ENCODE measurements at regions not wholly inside any gene's neighbourhood (a gene's known extent, or its start where the extent isn't known, plus 50 kb on each side); places are given as distances from the start of the nearest gene placed in this dataset.
A peak's percentile ranks its signal among the peaks of the same experiment; 100 is the strongest.

DNA sequence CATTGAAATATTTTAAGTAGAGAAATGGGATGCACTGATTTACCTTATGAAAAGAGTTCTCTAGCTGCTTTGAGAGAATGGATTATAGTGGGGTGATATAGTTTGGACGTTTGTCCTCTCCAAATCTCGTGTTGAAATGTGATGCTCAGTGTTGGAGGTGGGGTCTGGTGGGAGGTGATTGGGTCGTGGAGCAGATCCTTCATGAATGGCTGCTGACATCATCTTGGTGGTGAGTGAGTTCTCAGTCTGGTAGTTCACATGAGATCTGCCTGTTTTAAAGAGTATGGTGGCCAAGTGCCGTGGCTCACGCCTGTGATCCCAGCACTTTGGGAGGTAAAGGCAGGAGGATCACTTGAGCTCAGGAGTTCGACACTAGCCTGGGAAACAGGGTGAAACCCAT is 58.7 kb upstream of the SH3RF3 start:
- no peak for DNase-seq

DNA sequence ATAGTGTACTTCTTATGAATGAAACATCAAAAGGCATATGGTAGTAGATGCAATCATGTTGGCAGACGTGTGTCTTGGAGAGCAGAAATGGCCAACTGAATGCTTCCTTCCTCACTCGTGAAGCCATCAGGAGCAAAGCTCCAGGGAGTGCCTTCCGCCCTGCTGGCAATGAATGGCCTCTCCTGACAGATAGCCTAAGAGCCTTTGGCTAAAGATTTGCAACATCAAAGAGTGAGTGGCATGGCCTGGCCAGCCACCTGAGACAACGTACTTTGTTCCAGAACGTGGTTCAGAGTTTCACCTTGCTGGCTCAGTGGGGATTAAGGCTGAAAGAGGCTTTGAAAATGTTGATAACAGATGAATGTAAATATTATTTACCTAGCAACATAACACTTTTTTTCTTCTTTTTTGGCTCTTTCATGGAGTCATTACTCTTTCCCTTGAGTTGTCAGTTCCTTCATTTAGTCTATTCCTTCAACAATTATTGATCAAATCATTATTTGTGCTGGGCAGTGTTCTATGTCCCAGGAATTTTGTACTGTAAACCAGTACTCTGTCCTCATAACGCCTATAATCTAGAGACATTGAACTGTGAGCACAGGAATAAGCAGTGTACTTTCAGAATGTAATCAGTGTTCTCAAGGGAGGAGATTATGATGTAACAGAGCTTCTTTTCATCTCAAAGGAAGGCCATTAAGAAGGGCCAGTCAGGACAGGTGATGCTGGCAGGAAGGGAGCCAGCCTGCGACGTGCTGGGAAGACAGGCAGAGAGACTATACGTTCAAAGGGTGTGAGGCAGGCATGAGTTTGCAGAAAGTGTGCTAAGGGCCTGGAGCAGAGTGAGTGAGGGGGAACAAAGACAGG is 59.4 kb upstream of the SH3RF3 start:
- DNase-seq, result peak; percentile 9

DNA sequence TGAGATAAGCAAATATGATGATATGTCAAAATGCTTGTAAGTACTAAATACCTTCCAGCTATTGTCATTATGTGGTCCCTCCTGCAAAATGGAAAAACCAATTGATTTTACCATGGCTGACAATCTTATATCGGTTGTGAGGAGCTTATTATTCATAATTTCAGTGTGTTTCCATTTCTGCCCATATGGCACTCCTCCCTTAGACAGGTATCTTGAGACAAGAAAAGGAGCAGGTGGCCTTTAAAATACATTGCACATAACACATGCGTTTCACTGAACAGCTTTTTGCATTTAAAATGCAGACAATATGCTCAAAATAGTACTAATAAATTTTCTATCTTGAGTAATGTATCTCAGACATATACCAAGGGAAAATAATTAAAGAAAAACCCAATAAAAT is 60.2 kb upstream of the SH3RF3 start:
- no peak for DNase-seq

DNA sequence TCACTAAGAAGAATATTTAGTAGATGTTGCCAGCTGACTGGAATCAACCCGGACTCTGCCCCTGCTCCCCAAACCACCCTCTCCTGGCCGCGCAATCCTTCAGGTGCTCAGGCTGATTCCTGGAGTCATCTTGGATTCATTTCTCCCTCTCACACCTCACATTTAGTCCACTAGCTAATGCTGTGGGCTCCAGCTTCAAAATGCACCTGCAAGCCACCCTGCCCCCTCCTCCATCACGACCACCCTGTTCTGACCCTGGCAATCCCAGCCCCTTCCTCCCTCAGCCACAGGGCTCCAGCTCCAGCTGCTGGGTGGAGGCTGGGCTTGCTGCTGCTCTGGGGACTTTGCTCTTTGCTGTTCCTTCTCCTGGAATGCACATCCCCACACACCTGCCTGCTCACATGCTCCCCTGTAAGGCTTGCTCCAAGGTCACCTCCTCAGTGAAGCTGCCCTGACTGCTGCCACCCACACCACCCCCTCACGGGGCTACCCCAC is 61.3 kb upstream of the SH3RF3 start:
- no peak for DNase-seq

DNA sequence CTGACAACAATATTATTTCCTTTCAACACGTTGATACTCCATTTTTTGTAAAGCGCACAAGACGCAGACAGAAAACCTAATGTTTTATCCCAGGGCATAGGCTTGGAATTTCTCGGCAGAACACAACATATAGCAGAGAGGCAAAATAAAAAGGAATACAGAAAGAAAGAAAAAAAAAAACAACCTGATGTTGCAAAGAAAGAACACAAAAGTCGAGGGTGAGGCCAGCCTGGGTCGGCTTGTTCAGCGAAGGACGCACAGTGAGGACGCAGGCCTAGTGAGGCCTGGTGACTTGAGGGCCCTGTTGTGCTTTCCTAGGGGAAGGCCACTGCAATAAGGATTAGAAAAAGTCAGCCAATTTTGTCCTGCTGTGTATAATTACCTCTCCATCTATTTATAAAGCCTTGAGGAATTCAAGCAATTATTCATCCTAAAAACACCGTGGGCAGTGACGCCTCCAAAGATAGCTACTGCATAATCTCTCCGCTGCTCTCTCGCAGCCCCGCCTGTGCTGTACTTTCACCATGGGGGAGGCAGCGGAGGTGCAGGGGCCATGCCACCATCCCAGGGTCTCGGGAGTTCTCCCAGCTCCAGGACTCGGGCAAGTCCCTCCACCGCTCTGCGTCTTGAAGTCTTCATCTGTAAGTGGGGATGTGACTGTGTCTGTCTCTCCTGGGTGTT is 61.9 kb upstream of the SH3RF3 start:
- peak; percentile 16 for DNase-seq

DNA sequence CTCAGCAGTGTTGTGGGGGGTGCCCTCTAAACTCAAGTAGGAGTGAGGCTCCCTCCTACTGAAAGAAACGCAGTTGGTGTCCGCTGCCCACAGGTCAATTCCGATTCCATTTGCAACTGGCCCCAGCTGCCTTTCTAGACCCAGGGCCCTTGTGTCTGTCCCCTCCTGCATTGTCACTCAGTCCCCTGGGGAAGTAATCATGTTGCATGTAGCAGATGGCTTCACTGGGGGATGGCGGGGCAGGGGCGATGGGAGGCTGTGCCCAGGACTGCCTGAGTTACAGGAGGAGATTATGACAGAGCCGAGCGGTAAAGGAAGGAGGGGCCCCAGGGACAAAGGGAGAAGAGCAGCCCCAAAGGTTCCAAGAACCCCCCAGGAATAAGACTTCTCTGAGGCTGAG is 62.5 kb upstream of the SH3RF3 start:
- peak; percentile 0 for DNase-seq

DNA sequence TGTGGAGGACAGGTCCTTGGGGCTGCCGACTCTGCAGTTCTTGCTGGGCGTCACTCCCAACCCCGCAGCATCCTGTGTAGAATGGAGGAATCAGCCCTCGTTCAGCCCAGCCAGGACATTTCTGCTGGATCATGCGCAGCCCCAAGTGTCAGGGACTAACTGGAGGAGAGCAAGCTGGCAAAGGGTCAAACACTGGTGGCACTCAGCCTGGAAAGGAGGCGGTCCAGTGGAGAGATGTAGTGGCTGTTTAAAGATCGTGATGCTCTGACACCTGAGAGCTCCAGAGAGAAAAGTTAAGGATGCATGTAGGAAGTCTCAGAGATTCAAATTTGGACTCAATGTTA is 63.6 kb upstream of the SH3RF3 start:
- DNase-seq, result no peak

DNA sequence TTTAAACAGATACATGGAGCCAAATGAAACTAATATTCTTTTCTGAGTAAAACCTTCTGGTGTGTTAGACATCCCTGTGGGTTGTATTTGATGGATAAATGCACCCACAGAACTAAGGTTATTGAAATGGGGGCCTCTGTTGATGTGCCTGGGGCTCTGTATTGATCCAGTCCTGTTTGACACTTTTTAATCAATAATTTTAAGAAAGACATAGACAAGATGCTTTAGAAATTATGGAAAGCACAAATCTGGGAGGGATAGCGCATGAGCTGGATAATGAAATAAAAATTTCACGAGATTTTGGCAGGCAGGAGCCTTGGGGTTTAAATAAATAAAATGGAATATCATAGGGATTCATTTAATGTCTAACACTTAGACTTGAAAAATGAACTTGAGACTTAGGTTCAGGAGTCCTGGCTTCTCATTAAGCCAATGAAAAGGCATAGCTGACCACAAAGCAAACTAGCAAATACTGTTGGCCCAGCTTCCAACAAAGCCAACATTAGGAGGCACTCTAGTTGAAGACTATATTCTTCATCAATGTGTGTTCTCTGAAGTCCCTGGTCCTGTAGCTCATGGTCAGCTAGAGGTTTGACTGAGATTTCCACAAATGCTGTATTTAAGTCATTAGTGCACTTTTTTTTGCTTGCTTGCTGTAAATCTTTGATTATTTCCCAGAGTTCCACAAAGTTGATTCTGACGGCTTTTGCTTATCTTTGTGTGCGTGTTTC is 64.2 kb upstream of the SH3RF3 start:
- no peak for DNase-seq

DNA sequence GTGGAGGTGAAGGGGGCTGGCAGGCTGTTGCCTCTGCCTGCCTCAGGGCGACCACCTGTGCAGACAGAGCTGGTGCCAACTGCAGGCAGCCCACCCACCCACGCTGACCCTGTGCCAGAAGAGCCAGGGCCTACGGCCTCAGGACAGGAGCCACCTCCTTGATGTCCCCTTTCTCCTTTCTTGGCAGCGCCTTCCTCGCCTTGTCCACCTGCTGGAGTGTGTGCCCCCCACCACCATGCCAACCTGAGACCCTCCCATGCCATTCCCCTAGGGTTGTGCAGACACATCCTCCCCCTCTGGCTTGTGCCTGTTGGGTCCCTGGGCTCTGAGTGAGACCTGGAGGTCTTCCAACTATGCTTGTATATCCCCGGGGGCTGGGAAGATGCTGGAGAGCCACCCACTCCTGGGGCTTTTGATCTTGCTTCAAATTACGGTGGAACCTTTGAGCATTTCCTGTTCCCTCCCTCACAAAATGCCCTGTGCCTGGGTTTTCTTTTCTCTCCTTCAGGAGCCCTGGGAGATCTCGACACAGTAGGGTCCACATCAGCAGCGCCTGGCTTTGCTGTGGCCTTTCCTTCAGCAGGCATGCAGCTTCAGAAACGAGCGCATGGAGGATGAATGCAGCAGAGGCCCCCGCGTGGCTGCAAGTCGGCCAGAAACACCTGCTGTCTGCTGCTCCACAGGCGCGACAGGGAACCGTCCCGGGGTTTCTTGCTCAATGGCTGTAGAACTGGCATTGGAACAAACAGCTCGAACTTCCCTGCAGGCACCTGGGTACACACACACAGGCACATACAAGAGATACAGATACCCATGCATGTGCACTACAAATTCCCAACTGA is 65.9 kb upstream of the SH3RF3 start:
- DNase-seq, result peak; percentile 44

DNA sequence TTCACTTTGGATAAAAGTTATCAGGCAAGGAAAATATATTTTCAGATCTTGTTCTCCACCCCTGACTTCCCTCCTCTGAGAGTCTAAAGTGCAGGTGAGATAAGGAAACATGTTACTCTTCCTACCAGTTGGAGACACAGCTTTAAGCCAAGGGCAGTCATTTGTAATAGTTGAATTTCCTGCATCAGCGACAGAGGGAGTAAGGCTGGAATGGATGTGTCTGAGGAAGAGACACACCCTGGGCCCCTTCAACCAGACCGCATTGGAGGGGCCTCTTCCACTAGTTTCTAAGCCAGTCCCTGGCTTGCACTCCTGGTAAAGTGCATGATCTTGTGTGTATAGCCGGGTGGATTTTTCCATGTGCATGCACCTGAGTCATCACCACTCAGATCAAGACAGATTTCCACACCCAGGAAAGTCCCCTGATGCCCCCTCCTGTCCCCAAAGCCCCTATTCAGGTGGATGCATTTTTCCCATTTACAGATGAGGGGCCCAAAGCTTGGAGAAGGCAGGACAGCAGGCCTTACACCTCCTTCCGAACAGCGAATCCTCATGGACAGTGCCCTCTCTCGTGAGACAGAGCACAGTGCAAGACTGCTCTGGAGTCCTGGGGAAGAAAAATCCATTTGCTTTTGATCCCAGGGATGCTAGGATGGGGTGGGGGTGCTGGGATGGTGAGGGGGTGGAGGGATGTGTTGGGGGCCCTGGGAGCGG is 66.7 kb upstream of the SH3RF3 start:
- DNase-seq, result no peak

DNA sequence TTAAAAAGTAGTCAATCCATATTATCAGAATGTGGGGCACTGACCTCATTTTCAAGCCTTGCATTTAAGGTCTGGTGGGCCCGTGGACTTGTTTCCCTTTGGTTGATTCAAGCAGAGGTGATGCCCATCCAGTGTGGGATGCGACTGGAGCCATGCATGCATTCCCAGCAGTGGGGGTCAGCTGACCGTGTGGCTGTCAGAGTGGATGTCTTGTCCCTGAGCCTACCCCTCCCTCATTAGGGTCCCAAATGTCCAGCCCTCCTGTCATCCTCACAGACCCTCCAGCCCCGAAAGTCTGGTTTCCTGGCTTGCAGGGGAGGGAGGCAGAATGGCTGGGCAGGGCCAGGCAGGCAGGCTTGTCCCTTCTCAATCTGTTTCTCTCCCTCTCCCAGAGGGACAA is 67.3 kb upstream of the SH3RF3 start:
- no peak for DNase-seq

DNA sequence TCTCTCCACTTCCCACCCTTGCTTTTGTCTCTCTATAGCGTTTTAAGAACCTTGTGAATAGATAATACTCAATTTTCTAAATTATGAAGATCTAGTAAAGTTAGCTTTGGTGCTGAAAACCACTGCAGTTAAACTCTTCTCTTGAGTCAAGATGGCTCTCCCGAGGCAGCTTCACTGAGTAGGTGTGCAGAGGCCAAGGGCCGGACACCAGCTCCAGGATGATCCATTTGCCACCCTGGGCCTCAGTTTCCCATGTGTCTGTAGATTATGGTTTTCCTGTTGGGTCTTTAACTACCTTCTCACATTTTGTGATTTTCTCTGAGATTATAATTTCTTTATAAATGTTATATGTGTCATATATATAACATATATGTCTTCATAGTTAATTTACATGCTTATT is 68.5 kb upstream of the SH3RF3 start:
- DNase-seq, result no peak

DNA sequence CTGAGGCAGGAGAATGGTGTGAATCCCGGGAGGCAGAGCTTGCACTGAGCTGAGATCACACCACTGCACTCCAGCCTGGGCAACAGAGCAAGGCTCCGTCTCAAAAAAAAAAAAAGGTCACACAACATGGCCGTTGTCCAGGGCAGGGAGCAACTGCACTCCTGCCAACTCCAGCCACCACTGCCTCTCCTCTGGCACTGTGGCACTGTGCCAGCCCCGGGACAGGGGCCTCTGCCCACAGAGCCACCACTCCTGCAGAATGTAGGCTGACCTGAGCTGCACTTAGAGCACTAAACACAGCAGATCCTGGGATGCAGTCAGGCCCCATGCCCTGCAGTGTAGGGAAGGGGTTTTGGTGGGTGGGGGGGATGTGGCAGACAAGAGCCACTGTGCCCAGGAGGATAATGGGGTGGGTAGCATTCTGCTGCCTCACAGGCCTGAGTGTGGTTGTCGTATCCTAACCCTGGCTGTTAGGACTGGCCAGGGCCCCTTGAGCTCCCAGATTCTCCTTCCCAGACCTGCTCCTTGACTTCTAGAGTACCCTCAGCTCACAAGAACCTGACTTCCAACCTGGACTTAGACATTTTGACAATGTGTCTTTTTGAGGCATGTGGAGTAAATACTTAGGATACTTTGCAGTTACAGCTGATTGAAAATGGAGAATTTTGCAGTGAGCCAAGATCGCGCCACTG is 69.4 kb upstream of the SH3RF3 start:
- DNase-seq, result no peak

DNA sequence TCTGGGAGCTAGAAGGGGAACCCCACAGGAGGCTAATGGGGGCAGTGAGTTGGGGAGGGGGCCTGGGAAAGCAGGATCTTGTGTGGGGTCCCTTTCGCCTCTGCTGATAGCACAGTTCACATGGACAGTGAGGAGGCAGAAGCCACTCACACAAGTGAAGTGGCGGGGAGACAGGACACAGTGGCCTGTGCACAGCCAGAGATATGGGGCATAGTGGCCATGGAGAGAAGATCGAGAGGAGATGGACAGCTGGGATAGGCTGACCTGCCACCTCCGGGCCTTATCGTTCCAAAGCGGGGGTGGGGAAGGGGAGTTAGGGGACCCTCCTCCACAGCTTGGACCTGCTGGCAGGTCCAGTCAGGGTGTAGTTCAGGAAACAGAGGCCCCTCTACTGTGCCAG is 69.8 kb upstream of the EDAR start:
- DNase-seq, result no peak

DNA sequence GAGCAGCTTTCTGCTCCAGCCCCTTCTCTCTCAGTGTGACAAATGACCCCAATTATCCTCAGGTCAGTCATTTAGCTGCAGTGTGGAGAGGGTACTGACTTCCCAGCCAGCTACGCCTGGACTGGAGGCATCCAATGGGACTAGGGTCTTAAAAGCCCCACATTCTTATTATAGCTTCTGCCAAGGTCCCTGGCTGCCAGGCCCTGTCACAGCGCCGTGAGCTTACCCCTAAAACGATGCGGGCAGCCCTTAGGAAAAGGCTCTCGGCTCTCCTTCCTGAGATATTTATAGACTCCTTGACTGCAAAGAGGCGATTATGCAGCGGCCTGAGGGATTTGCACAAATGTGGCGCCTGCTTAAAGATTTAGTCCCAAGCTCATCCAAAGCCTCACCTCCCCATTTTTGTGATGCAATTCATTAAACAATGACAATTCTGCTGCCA is 69.2 kb upstream of the EDAR start:
- DNase-seq, result no peak

DNA sequence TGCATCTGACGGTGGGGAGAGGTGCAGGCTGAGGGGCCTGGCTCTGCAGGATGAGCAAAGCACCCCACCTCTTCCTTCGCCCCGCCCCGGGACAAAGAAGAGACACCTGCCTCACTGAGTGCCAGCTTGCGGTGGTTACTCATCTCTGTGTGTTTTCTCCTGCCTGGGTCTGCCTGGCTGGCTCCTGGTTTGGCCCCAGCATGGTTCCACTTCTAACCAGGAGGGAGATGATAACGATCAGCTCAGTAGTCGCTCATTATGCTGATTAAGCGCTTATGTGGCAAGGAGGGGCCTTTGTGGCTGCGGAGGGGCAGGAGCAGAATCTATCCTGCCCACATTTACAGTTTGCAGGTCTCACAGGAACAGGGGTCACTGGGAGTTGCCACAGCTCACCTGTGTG is 68.7 kb upstream of the EDAR start:
- no peak for DNase-seq

DNA sequence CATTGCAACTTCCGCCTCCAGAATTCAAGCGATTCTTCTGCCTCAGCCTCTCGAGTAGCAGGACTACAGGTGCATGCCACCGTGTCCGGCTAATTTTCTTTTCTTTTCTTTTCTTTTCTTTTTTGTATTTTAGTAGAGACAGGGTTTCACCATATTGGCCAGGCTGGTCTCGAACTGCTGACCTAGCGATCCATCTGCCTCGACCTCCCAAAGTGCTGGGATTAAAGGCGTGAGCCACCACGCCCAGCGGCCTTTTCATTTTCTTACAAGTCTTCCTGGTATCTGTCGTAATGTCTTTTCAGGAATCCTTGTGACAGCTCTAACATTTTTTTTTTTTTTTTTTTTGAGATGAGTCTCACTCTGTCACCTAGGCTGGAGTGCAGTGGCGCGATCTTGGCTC is 66.4 kb upstream of the EDAR start:
- DNase-seq, result no peak

DNA sequence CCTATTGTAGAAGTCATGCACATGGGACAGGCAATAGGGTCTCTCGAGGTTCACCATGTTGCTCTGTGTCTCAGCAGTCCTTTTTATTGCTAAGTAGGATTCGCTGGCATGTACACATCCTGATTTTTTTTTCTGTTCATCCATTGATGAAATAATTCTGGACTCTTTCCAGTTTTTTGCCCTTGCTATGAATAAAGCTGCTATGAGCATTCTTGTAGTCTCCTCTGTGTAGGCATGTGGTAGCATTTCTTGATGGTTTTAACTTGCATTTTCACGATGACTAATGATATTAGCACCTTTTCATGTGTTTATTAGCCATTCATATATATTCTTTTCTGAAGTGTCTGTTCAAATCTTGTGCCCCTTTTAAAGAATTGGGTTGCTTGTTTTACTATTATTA is 65.8 kb upstream of the EDAR start:
- DNase-seq, result no peak

DNA sequence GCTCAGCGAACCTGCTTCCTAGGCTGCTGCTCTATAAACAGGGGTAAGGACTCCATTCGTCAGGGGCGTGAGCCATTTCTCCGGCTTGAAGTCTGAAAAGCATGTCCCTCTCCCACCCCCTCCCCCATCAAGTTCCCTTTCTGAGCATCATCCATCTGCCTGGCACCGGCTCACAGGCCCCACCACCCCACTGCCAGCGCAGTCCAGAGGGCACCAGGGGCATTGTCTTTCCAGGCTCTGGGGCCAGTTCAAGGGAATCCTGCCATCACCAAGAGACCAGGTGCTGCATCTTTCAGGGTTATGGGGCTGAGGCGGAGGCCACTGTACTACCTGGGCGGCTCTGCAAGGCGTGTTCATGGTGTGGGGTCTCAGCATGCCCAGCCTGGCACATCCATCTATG is 64.7 kb upstream of the EDAR start:
- DNase-seq, result no peak

DNA sequence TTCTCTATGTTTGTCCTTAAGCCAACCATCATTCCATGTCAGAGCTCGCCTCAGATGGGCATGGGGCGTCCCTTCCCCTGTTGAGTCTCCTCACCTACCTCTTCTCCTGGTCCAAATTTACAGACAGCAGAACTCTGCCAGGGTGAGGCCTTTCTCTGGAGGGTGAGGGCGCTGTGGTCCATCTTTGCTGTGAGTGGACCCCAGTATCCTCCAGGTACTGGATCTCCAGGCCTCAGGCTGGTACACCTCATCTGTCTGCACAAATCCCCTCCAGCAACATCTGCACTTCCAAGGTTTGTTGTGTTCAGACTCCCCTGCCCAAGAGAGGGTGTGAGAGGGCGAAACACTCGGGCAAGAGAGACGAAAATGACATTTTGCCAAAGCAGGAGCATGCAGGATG is 63.9 kb upstream of the EDAR start:
- no peak for DNase-seq

DNA sequence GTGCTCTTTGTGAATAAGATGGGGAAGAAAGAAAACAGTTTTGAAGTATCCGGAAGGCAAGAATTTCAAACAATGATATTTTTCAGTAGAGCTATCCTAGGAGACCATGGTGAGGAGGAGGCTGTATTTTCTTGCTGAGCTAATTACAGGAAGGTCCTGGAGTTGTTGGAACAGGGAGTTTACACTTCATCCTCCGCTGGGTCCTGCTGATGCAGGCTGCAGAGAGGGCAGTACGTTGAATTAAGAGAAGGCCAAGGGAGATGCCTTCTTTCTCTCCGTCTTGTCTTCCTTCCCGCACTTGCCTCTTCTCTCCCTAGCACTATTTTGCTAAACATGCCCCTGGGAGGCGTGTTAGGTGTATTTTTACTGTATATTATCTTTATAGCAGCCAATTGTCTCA is 60.0 kb upstream of the EDAR start:
- DNase-seq, result no peak

DNA sequence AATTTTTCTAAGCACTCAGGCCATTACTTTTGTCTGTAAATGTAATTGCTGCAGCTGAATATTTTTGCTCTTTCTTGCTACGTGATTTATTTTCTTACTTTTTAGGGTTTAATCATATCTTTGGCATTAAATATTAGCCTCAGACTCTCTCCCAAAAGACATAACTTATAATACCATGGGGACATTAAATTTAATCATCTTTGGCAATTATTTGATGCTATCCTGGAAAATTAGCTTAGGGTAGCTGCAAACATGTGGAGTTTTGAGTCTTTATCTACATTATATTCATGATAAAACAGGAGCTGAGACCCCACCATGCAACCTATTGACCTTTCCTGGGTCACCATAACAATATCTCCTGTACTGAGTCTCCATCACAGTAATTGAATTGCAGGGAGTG is 59.1 kb upstream of the EDAR start:
- DNase-seq, result no peak
